ENCODE measurements at regions not wholly inside any gene's neighbourhood (a gene's known extent, or its start where the extent isn't known, plus 50 kb on each side); places are given as distances from the start of the nearest gene placed in this dataset.

- TF ChIP-seq CTCF (IDR thresholded peaks at IDR 0.05; ENCODE audit: low read length, missing control alignments): no peak
- no peak for DNase-seq (ENCODE audit: low read depth)
- no peak overlapping the region for H3K4me3 ChIP-seq (replicated peaks; ENCODE audit: low read depth, low read length)
These were observed 532.5 kb upstream of the MGMT start for GRCh38 chr10:128934492-128934891.

GRCh38 chr10:128936392-128936791 lies 530.6 kb upstream of the MGMT start:
- no peak overlapping the region for H3K4me3 ChIP-seq (replicated peaks; ENCODE audit: low read depth, low read length)
- DNase-seq (ENCODE audit: low read depth): no peak
- TF ChIP-seq CTCF (IDR thresholded peaks at IDR 0.05; ENCODE audit: low read length, missing control alignments): no peak

GRCh38 chr10:128938558-128938957 lies 528.5 kb upstream of the MGMT start:
- no peak overlapping the region for H3K4me3 ChIP-seq (replicated peaks; ENCODE audit: low read depth, low read length)
- no peak for DNase-seq (ENCODE audit: low read depth)
- no peak for TF ChIP-seq CTCF (IDR thresholded peaks at IDR 0.05; ENCODE audit: low read length, missing control alignments)

GRCh38 chr10:128940081-128940480 lies 527.0 kb upstream of the MGMT start:
- no peak for TF ChIP-seq CTCF (IDR thresholded peaks at IDR 0.05; ENCODE audit: low read length, missing control alignments)
- DNase-seq (ENCODE audit: low read depth): no peak
- no peak overlapping the region for H3K4me3 ChIP-seq (replicated peaks; ENCODE audit: low read depth, low read length)

GRCh38 chr10:128943111-128943510 lies 523.9 kb upstream of the MGMT start:
- no peak overlapping the region for H3K4me3 ChIP-seq (replicated peaks; ENCODE audit: low read depth, low read length)
- no peak for DNase-seq (ENCODE audit: low read depth)
- no peak for TF ChIP-seq CTCF (IDR thresholded peaks at IDR 0.05; ENCODE audit: low read length, missing control alignments)

GRCh38 chr10:128945398-128945797 lies 521.6 kb upstream of the MGMT start:
- TF ChIP-seq CTCF (IDR thresholded peaks at IDR 0.05; ENCODE audit: low read length, missing control alignments): no peak
- DNase-seq (ENCODE audit: low read depth): no peak
- H3K4me3 ChIP-seq (replicated peaks; ENCODE audit: low read depth, low read length): no peak overlapping the region

GRCh38 chr10:128950159-128950915 lies 516.7 kb upstream of the MGMT start:
- no peak overlapping the region for H3K4me3 ChIP-seq (replicated peaks; ENCODE audit: low read depth, low read length)
- no peak for DNase-seq (ENCODE audit: low read depth)
- TF ChIP-seq CTCF (IDR thresholded peaks at IDR 0.05; ENCODE audit: low read length, missing control alignments): no peak

All from fibroblast of pulmonary artery (primary cell).